HUES64 (cell line): ENCODE measurements at regions not wholly inside any gene's neighbourhood (a gene's known extent, or its start where the extent isn't known, plus 50 kb on each side); places are given as distances from the start of the nearest gene placed in this dataset.

ENCODE experiments used
- H3K27ac ChIP-seq: 2 replicates; pipeline ENCODE4 v1.7.0; 2013; ENCODE audit warnings: low read depth, low read length, inconsistent platforms
- H3K27me3 ChIP-seq: 2 replicates; pipeline ENCODE4 v1.6.1; 2013; ENCODE audit warnings: mild to moderate bottlenecking, low read length; ENCODE audit not compliant: insufficient read depth
- H3K36me3 ChIP-seq: 2 replicates; pipeline ENCODE4 v1.6.1; 2013; ENCODE audit warnings: mild to moderate bottlenecking, low read length; ENCODE audit not compliant: insufficient read depth
- H3K4me1 ChIP-seq: 2 replicates; pipeline ENCODE4 v1.6.1; 2013; ENCODE audit warnings: mild to moderate bottlenecking, low read length, moderate library complexity; ENCODE audit not compliant: insufficient read depth
- H3K4me3 ChIP-seq: 2 replicates; pipeline ENCODE4 v1.5.1; 2013; ENCODE audit warnings: mild to moderate bottlenecking, low read length, moderate library complexity
- H3K9ac ChIP-seq: 2 replicates; pipeline ENCODE4 v1.6.1; 2013; ENCODE audit warnings: mild to moderate bottlenecking, low read depth, low read length
- H3K9me3 ChIP-seq: 2 replicates; pipeline ENCODE4 v1.6.1; 2013; ENCODE audit warnings: low read depth, low read length; ENCODE audit not compliant: insufficient read depth
- WGBS: fragments of 150-250, 120-280 bp; methylation state at CpG from one replicate; pipeline ENCODE4 v1.1.7; 2013; ENCODE audit warnings: missing lambda C conversion rate; 5-methylcytosine and 5-hydroxymethylcytosine counted together

- Histone ChIP-seq H3K4me3 (no peak overlapping the region), H3K9me3 (peaks cover 4% of the 10 kb centered on the region; the same call in 1 of the 2 replicates), H3K36me3 (no peaks in the 10 kb centered on the region), H3K27me3 (no peaks in the 10 kb centered on the region), H3K4me1 (no peaks in the 10 kb centered on the region; the same call in 1 of the 2 replicates), H3K27ac (no peak overlapping the region), H3K9ac (no peak overlapping the region)
- WGBS, result 100% methylated on average over 2 of the region's 2 CpGs
These were observed 78.4 kb downstream of the RNASET2 start for GRCh38 chr6:166877906-166878305.

DNA sequence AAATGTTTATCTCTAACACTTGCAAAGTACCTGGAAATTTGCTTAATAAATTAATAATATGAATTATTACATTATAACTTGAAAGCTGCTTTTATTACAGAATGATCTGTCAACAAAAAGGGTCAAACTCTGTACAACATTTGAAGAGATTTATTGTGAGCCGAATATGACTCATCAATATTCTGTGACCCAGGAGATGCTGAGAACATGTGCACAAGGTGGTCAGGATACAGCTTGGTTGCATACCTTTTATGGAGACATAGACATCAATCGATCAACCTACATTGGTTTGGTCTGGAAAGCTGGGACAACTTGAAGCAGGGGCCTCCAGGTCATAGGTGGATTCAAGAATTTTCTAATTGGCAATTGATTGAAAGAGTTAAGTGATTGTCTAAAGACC lies 79.0 kb downstream of the RNASET2 start:
- Histone ChIP-seq H3K4me3 (no peak overlapping the region), H3K9ac (no peak overlapping the region), H3K36me3 (no peaks in the 10 kb centered on the region), H3K4me1 (no peaks in the 10 kb centered on the region; the same call in 1 of the 2 replicates), H3K9me3 (no peaks in the 10 kb centered on the region; the same call in 1 of the 2 replicates), H3K27me3 (no peaks in the 10 kb centered on the region), H3K27ac (no peak overlapping the region)
- WGBS, result 91% methylated on average over 2 of the region's 2 CpGs

- Histone ChIP-seq H3K9me3 (no peaks in the 10 kb centered on the region), H3K9ac (no peak overlapping the region), H3K4me3 (no peak overlapping the region), H3K27ac (no peak overlapping the region), H3K4me1 (no peaks in the 10 kb centered on the region; the same call in 1 of the 2 replicates), H3K36me3 (no peaks in the 10 kb centered on the region), H3K27me3 (no peaks in the 10 kb centered on the region)
- WGBS, result 77% methylated on average over 9 of the region's 9 CpGs
These were observed 83.8 kb downstream of the RNASET2 start for GRCh38 chr6:166872531-166873009.

DNA sequence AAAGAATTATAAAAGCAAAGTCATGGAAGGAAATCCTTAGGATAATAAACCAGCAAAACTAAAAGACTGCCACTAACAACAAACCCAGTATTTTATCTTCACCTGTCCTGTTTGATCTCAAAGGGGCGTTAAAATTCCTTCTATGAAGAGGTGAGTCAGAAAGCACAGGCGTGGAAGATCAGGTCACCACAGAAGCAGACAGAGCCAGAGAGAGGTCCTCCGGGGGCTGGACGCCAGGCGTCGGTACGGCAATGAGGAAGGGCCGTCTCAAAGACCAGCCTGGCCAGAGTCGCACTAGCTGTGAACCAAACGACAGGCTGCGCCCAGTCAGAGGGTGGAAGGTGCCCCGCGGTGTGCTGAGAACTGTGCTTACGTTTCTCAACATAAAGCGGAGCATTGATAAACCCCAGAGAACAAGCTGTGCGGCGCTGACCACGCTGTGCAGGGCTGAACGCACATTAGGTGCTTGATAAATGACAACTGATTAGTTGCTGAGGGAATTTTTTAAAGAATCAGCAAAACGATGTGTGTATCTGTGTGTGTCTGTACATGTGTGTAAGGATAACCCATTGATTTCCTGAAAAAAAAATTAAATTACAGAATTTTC lies 85.6 kb downstream of the RNASET2 start:
- Histone ChIP-seq H3K9me3 (no peaks in the 10 kb centered on the region), H3K27ac (no peak overlapping the region), H3K36me3 (no peaks in the 10 kb centered on the region), H3K4me1 (no peaks in the 10 kb centered on the region; the same call in 1 of the 2 replicates), H3K4me3 (no peak overlapping the region), H3K27me3 (no peaks in the 10 kb centered on the region), H3K9ac (no peak overlapping the region)
- WGBS, result 91% methylated on average over 20 of the region's 20 CpGs

GRCh38 chr6:166866839-166867637 lies 89.3 kb downstream of the RNASET2 start:
- Histone ChIP-seq H3K27me3 (peaks cover 17% of the 10 kb centered on the region), H3K4me1 (peaks cover 7% of the 10 kb centered on the region; the same call in 1 of the 2 replicates), H3K9me3 (no peaks in the 10 kb centered on the region), H3K9ac (no peak overlapping the region), H3K4me3 (no peak overlapping the region), H3K27ac (no peak overlapping the region), H3K36me3 (no peaks in the 10 kb centered on the region)
- WGBS, result 92% methylated on average over 19 of the region's 19 CpGs

DNA sequence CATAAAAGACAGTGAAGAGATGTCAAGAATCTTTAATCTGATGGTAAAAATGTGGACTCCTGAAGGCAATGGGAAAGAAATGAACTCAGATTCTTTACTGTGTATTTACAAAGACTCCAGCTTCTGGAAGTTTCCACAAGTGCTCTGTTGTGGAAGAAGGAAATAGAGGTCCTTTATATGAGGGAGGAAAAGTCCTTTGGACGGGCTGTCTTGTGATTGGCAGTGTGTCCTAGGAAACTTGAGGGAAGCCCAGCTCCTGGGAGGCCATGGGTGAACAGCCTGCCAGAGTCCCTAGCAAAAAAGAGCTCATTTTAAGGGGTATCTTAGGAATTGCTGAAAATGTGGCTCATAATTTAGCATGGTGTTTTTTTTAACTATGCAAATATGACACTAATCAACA lies 92.0 kb downstream of the RNASET2 start:
- Histone ChIP-seq H3K9ac (no peak overlapping the region), H3K27ac (no peak overlapping the region), H3K36me3 (no peaks in the 10 kb centered on the region), H3K9me3 (peaks cover 6% of the 10 kb centered on the region; the same call in 1 of the 2 replicates), H3K4me1 (peaks cover 7% of the 10 kb centered on the region; the same call in 1 of the 2 replicates), H3K4me3 (no peak overlapping the region), H3K27me3 (peaks cover 25% of the 10 kb centered on the region)
- 73% methylated on average over 1 of the region's 1 CpG for WGBS

- Histone ChIP-seq H3K27me3 (peaks cover 25% of the 10 kb centered on the region), H3K9ac (peak overlapping the region; percentile 29), H3K9me3 (peaks cover 6% of the 10 kb centered on the region; the same call in 1 of the 2 replicates), H3K36me3 (no peaks in the 10 kb centered on the region), H3K4me3 (peak overlapping the region; percentile 79), H3K27ac (peak overlapping the region; percentile 41; the same call in 1 of the 2 replicates), H3K4me1 (peaks cover 7% of the 10 kb centered on the region; the same call in 1 of the 2 replicates)
- 21% methylated on average over 21 of the region's 21 CpGs for WGBS
These were observed 93.3 kb downstream of the RNASET2 start for GRCh38 chr6:166862978-166863530.

DNA sequence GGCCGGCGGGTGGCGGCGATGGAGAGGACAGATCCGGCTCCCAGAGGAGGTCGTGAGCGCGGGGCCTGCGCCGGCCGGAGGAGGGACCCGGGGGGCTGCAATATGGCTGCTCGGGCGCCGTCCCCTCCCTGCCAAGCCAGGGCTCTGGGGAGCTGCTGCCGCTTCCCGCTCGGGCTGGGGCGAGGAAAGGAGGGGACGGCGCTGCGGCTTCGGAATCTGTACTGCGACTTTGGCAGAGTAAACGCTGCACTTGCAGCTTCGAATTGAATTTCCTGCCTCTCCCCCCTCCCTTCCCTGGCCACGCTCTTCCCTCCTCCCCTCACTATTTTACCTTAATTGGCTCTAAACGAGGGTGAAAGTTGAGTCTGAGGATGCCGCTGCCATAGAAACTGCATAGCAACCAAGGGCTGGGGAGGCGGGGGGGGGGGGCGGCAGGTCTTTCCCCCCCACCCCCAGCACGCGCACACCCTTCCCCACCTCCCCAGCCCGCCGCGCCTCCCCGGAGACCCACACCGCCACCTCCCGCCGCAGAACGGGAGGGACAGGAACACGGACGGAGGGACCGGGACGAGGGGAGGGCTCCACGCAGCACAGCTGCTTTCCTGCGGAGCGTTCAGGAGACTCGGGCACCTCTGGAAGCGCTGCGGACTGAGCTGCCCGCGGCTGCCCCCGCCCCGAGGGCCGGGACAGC lies 93.9 kb downstream of the RNASET2 start:
- Histone ChIP-seq H3K4me1 (peaks cover 7% of the 10 kb centered on the region; the same call in 1 of the 2 replicates), H3K27me3 (peaks cover 25% of the 10 kb centered on the region), H3K4me3 (peak overlapping the region; percentile 79), H3K9ac (peak overlapping the region; percentile 48), H3K27ac (peak overlapping the region; percentile 68; the same call in 1 of the 2 replicates), H3K9me3 (peaks cover 6% of the 10 kb centered on the region; the same call in 1 of the 2 replicates), H3K36me3 (no peaks in the 10 kb centered on the region)
- under 1% methylated on average over 52 of the region's 56 CpGs for WGBS

DNA sequence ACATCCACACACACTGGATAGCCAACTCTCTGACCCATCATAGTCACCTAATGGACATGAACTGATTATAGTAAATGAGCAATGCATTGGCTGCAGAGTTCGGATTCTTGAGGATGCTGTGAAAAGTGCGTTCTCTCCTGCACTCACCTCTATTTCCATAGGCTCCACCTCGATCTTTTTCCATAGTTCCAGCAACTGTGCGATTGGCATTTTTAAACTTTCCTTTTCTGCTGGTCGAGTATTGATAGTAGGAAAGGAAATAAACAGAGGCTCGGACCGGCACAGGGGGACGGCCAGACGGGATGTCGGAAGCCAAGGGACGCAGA lies 94.4 kb downstream of the RNASET2 start:
- H3K27ac ChIP-seq, result peak overlapping the region; percentile 68; the same call in 1 of the 2 replicates
- H3K4me1 ChIP-seq, result peaks cover 7% of the 10 kb centered on the region; the same call in 1 of the 2 replicates
- H3K9me3 ChIP-seq, result peaks cover 6% of the 10 kb centered on the region; the same call in 1 of the 2 replicates
- WGBS, result under 1% methylated on average over 11 of the region's 11 CpGs
- H3K9ac ChIP-seq, result peak overlapping the region; percentile 48
- H3K36me3 ChIP-seq, result no peaks in the 10 kb centered on the region
- H3K27me3 ChIP-seq, result peaks cover 25% of the 10 kb centered on the region
- H3K4me3 ChIP-seq, result peak overlapping the region; percentile 79

DNA sequence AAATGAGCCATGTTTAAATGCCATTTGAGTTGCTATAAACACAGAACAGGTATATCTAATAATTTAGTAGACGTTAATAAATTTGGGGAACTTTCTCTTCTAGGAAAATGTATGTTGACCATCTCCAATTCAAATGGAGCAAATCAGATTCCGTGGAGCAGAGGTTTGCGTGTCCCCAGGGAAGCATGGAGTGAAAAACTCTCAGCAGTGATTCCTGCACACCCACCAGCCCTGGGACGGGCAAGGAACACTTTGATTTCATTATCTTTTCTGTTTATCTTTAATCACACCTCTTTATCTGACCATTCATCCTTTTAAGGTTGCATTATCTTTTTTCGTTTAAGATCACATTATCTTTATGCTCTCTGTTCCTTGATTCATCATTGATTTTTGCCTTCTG lies 95.0 kb downstream of the RNASET2 start:
- H3K4me1 ChIP-seq, result peaks cover 7% of the 10 kb centered on the region; the same call in 1 of the 2 replicates
- H3K9me3 ChIP-seq, result peaks cover 6% of the 10 kb centered on the region; the same call in 1 of the 2 replicates
- 84% methylated on average over 5 of the region's 5 CpGs for WGBS
- H3K27ac ChIP-seq, result no peak overlapping the region
- H3K4me3 ChIP-seq, result peak overlapping the region; percentile 79
- no peaks in the 10 kb centered on the region for H3K36me3 ChIP-seq
- H3K9ac ChIP-seq, result no peak overlapping the region
- peaks cover 25% of the 10 kb centered on the region for H3K27me3 ChIP-seq
